HEK293 (cell line): ENCODE measurements at regions not wholly inside any gene's neighbourhood (a gene's known extent, or its start where the extent isn't known, plus 50 kb on each side); places are given as distances from the start of the nearest gene placed in this dataset.

Source experiments
- CTCF ChIA-PET: fragments of 350-600 bp; formaldehyde crosslinking; extraction: SDS; loops from one replicate; lab custom pipeline; 2021; ENCODE audit warnings: antibody characterized with exemption; lab: Yijun Ruan, JAX
- POLR2A ChIA-PET: fragments of 300-600 bp; formaldehyde crosslinking; extraction: SDS; loops from one replicate; lab custom pipeline; 2020; ENCODE audit warnings: antibody characterized with exemption, inconsistent platforms; lab: Yijun Ruan, JAX
- H3K27ac ChIP-seq: fragments of 200-500 bp; sonication (Bioruptor generic); 2 replicates; pipeline ENCODE4 v1.5.1; 2014; ENCODE audit warnings: low read depth, low read length, control low read depth, inconsistent platforms; ENCODE audit errors: extremely low read depth
- H3K36me3 ChIP-seq, 2 experiments: fragments of 200-500 bp in 1 of 2; sonication (Bioruptor generic) in 1 of 2; 1 replicate in 1 of 2; 2 replicates in 1 of 2; pipeline ENCODE4 v1.5.1; 2014 to 2017; ENCODE audit warnings: inconsistent platforms in 2 of 2, low read length in 2 of 2; ENCODE audit not compliant: control insufficient read depth in 2 of 2, insufficient read depth in 1 of 2
- H3K4me1 ChIP-seq: fragments of 200-500 bp; sonication (Bioruptor generic); 2 replicates; pipeline ENCODE4 v1.5.1; 2014; ENCODE audit warnings: mild to moderate bottlenecking, low read length, inconsistent platforms; ENCODE audit not compliant: control insufficient read depth, insufficient read depth
- H3K4me3 ChIP-seq: 2 replicates; pipeline ENCODE4 v1.5.1; 2011; ENCODE audit warnings: low read depth, mild to moderate bottlenecking, control low read depth, low read length, moderate library complexity
- H3K9me3 ChIP-seq: fragments of 200-500 bp; sonication (Bioruptor generic); 2 replicates; pipeline ENCODE4 v1.5.1; 2014; ENCODE audit warnings: low read depth, low read length, inconsistent platforms; ENCODE audit not compliant: control insufficient read depth, insufficient read depth
- ELK4 ChIP-seq: IDR thresholded peaks from 2 replicates; pipeline ENCODE4 v1.6.1; 2011; ENCODE audit warnings: mild to moderate bottlenecking, low read depth, low read length, borderline replicate concordance
- GLIS1 ChIP-seq: fragments of 450-650 bp; formaldehyde crosslinking; IDR thresholded peaks from 2 replicates; pipeline ENCODE4 v1.5.1; 2016; ENCODE audit warnings: missing biosample characterization, missing genetic modification characterization
- HIC1 ChIP-seq: fragments of 450-650 bp; formaldehyde crosslinking; IDR thresholded peaks from 2 replicates; pipeline ENCODE4 v1.5.1; 2016; ENCODE audit warnings: missing biosample characterization, missing genetic modification characterization
- HOXD13 ChIP-seq: sonication (generic); formaldehyde crosslinking; IDR thresholded peaks from 2 replicates; pipeline ENCODE4 v1.8.0; 2022; ENCODE audit warnings: missing genetic modification reagents, borderline replicate concordance
- KLF16 ChIP-seq: fragments of 450-650 bp; formaldehyde crosslinking; IDR thresholded peaks from 2 replicates; pipeline ENCODE4 v1.5.1; 2017; ENCODE audit warnings: missing biosample characterization, missing genetic modification characterization
- SP7 ChIP-seq: fragments of 450-650 bp; formaldehyde crosslinking; IDR thresholded peaks from 2 replicates; pipeline ENCODE4 v1.5.1; 2016; ENCODE audit warnings: missing biosample characterization, missing genetic modification characterization
- YY1 ChIP-seq: fragments of 450-650 bp; formaldehyde crosslinking; IDR thresholded peaks from 2 replicates; pipeline ENCODE4 v1.5.1; 2018; ENCODE audit warnings: missing biosample characterization, missing genetic modification characterization
- ZBTB17 ChIP-seq: fragments of 450-650 bp; formaldehyde crosslinking; IDR thresholded peaks from 2 replicates; pipeline ENCODE4 v1.5.1; 2016; ENCODE audit warnings: missing biosample characterization, missing genetic modification characterization
- ZFP37 ChIP-seq: fragments of 450-650 bp; formaldehyde crosslinking; IDR thresholded peaks from 2 replicates; pipeline ENCODE4 v1.5.1; 2016; ENCODE audit warnings: missing biosample characterization, missing genetic modification characterization
- ZNF19 ChIP-seq: fragments of 450-650 bp; formaldehyde crosslinking; IDR thresholded peaks from 2 replicates; pipeline ENCODE4; 2016; ENCODE audit warnings: missing biosample characterization, missing genetic modification characterization, low read depth
- ZNF223 ChIP-seq: fragments of 450-650 bp; formaldehyde crosslinking; IDR thresholded peaks from 2 replicates; pipeline ENCODE4 v1.5.1; 2016; ENCODE audit warnings: missing biosample characterization, missing genetic modification characterization
- ZNF239 ChIP-seq: fragments of 450-650 bp; formaldehyde crosslinking; IDR thresholded peaks from 2 replicates; pipeline ENCODE4 v1.5.1; 2016; ENCODE audit warnings: missing biosample characterization, missing genetic modification characterization
- ZNF280D ChIP-seq: fragments of 450-650 bp; formaldehyde crosslinking; IDR thresholded peaks from 2 replicates; pipeline ENCODE4 v1.5.1; 2016; ENCODE audit warnings: missing biosample characterization, missing genetic modification characterization
- ZNF571 ChIP-seq: fragments of 450-650 bp; formaldehyde crosslinking; IDR thresholded peaks from 2 replicates; pipeline ENCODE4 v1.5.0; 2017; ENCODE audit warnings: missing biosample characterization, missing genetic modification characterization
- ZNF670 ChIP-seq: fragments of 450-650 bp; formaldehyde crosslinking; IDR thresholded peaks from 2 replicates; pipeline ENCODE4 v1.5.1; 2016; ENCODE audit warnings: missing biosample characterization, missing genetic modification characterization, low read depth
- ZNF837 ChIP-seq: fragments of 450-650 bp; formaldehyde crosslinking; IDR thresholded peaks from 2 replicates; pipeline ENCODE4 v1.5.1; 2016; ENCODE audit warnings: missing biosample characterization, missing genetic modification characterization
- ZSCAN18 ChIP-seq: fragments of 450-650 bp; formaldehyde crosslinking; IDR thresholded peaks from 2 replicates; pipeline ENCODE4 v1.5.1; 2016; ENCODE audit warnings: missing biosample characterization, missing genetic modification characterization
- TF ChIP-seq, protein P1 (sequence below): fragments of 450-650 bp; formaldehyde crosslinking; IDR thresholded peaks from 2 replicates; pipeline ENCODE4; 2016; ENCODE audit warnings: missing biosample characterization, missing genetic modification characterization
- TF ChIP-seq, protein P2 (sequence below): fragments of 450-650 bp; formaldehyde crosslinking; IDR thresholded peaks from 2 replicates; pipeline ENCODE4 v1.5.1; 2016; ENCODE audit warnings: missing biosample characterization, missing genetic modification characterization, borderline replicate concordance
- TF ChIP-seq, protein P3 (sequence below): fragments of 450-650 bp; formaldehyde crosslinking; IDR thresholded peaks from 2 replicates; pipeline ENCODE4 v1.5.1; 2016; ENCODE audit warnings: missing biosample characterization, missing genetic modification characterization

GRCh38 chr5:73305386-73305785, 132.4 kb downstream of the TMEM174 start (continued):
- TF ChIP-seq ZFP37 (tag by site-specific recombination), result no peak

GRCh38 chr5:73304381-73304780, 131.4 kb downstream of the TMEM174 start:
- Histone ChIP-seq H3K27ac (no peak overlapping the region), H3K9me3 (no peaks in the 10 kb centered on the region), H3K36me3 (no peaks in the 10 kb centered on the region), H3K4me3 (no peak overlapping the region), H3K4me1 (no peaks in the 10 kb centered on the region; the same call in 1 of the 2 replicates)
- ChIA-PET POLR2A (interaction anchor here (0.6 kb wide), 1 partner anchor 125 kb away, joined by 5 read pairs; no protein-coding TSS in a partner anchor), CTCF (interaction anchor here (1.1 kb wide), 1 partner anchor 88 kb away, joined by 3 read pairs; no protein-coding TSS in a partner anchor)
- TF ChIP-seq ZNF19 (tag by site-specific recombination) (no peak), YY1 (no peak), KLF16 (no peak), HIC1 (tag by site-specific recombination) (no peak), SP7 (tag by site-specific recombination) (no peak), ZNF239 (tag by site-specific recombination) (no peak), ZSCAN18 (tag by site-specific recombination) (no peak), ZNF571 (tag by site-specific recombination) (no peak), GLIS1 (tag by site-specific recombination) (no peak), ELK4 (no peak), HOXD13 (CRISPR knock-in tag) (no peak), ZNF837 (tag by site-specific recombination) (no peak), ZBTB17 (tag by site-specific recombination) (no peak), ZNF670 (tag by site-specific recombination) (no peak), ZNF223 (tag by site-specific recombination) (no peak), ZNF280D (no peak)
- TF ChIP-seq, protein P1, sequence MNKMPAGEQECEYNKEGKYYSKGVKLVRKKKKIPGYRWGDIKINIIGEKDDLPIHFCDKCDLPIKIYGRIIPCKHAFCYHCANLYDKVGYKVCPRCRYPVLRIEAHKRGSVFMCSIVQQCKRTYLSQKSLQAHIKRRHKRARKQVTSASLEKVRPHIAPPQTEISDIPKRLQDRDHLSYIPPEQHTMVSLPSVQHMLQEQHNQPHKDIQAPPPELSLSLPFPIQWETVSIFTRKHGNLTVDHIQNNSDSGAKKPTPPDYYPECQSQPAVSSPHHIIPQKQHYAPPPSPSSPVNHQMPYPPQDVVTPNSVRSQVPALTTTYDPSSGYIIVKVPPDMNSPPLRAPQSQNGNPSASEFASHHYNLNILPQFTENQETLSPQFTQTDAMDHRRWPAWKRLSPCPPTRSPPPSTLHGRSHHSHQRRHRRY (tag by site-specific recombination), result no peak
- TF ChIP-seq, protein P2, sequence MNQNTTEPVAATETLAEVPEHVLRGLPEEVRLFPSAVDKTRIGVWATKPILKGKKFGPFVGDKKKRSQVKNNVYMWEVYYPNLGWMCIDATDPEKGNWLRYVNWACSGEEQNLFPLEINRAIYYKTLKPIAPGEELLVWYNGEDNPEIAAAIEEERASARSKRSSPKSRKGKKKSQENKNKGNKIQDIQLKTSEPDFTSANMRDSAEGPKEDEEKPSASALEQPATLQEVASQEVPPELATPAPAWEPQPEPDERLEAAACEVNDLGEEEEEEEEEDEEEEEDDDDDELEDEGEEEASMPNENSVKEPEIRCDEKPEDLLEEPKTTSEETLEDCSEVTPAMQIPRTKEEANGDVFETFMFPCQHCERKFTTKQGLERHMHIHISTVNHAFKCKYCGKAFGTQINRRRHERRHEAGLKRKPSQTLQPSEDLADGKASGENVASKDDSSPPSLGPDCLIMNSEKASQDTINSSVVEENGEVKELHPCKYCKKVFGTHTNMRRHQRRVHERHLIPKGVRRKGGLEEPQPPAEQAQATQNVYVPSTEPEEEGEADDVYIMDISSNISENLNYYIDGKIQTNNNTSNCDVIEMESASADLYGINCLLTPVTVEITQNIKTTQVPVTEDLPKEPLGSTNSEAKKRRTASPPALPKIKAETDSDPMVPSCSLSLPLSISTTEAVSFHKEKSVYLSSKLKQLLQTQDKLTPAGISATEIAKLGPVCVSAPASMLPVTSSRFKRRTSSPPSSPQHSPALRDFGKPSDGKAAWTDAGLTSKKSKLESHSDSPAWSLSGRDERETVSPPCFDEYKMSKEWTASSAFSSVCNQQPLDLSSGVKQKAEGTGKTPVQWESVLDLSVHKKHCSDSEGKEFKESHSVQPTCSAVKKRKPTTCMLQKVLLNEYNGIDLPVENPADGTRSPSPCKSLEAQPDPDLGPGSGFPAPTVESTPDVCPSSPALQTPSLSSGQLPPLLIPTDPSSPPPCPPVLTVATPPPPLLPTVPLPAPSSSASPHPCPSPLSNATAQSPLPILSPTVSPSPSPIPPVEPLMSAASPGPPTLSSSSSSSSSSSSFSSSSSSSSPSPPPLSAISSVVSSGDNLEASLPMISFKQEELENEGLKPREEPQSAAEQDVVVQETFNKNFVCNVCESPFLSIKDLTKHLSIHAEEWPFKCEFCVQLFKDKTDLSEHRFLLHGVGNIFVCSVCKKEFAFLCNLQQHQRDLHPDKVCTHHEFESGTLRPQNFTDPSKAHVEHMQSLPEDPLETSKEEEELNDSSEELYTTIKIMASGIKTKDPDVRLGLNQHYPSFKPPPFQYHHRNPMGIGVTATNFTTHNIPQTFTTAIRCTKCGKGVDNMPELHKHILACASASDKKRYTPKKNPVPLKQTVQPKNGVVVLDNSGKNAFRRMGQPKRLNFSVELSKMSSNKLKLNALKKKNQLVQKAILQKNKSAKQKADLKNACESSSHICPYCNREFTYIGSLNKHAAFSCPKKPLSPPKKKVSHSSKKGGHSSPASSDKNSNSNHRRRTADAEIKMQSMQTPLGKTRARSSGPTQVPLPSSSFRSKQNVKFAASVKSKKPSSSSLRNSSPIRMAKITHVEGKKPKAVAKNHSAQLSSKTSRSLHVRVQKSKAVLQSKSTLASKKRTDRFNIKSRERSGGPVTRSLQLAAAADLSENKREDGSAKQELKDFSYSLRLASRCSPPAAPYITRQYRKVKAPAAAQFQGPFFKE (tag by site-specific recombination), result no peak
- TF ChIP-seq, protein P3, sequence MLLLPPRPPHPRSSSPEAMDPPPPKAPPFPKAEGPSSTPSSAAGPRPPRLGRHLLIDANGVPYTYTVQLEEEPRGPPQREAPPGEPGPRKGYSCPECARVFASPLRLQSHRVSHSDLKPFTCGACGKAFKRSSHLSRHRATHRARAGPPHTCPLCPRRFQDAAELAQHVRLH (tag by site-specific recombination), result no peak
